Keratinocyte (primary cell): ENCODE measurements at regions not wholly inside any gene's neighbourhood (a gene's known extent, or its start where the extent isn't known, plus 50 kb on each side); places are given as distances from the start of the nearest gene placed in this dataset.

ENCODE experiments used
- DNase-seq: peaks from one replicate; pipeline ENCODE4 v3.0.0-alpha.2; 2011; ENCODE audit warnings: low read depth, missing footprints, low spot score
- FAIRE-seq: peaks from 2 replicates; lab custom pipeline; 2011; peaks lifted over from hg19 to GRCh38; lab: Jason Lieb, UNC
- H2AFZ ChIP-seq: 2 replicates; pipeline ENCODE4 v1.6.0; 2012; ENCODE audit warnings: low read length, control low read depth, inconsistent platforms; ENCODE audit not compliant: control insufficient read depth
- H3K27ac ChIP-seq: 2 replicates; pipeline ENCODE4 v1.5.1; 2011; ENCODE audit warnings: low read length; ENCODE audit not compliant: control insufficient read depth, insufficient read depth
- H3K27me3 ChIP-seq: 3 replicates; pipeline ENCODE4 v1.6.0; 2011; ENCODE audit warnings: low read length; ENCODE audit not compliant: control insufficient read depth, insufficient read depth; ENCODE audit errors: extremely low read depth
- H3K36me3 ChIP-seq, 2 experiments: 2 replicates in 1 of 2; 3 replicates in 1 of 2; pipeline ENCODE4 v1.5.1; 2011; ENCODE audit warnings: low read length in 2 of 2, mild to moderate bottlenecking in 1 of 2; ENCODE audit not compliant: control insufficient read depth in 2 of 2, insufficient read depth in 2 of 2; ENCODE audit errors: extremely low read depth in 1 of 2
- H3K4me1 ChIP-seq: 3 replicates; pipeline ENCODE4 v1.5.1; 2011; ENCODE audit warnings: low read length; ENCODE audit not compliant: control insufficient read depth, insufficient read depth; ENCODE audit errors: extremely low read depth
- H3K4me2 ChIP-seq: 3 replicates; pipeline ENCODE4 v1.6.0; 2011; ENCODE audit warnings: low read depth, low read length; ENCODE audit not compliant: control insufficient read depth, insufficient read depth; ENCODE audit errors: extremely low read depth
- H3K4me3 ChIP-seq, 3 experiments: fragments of 200-600 bp in 1 of 3; sonication (generic) in 1 of 3; 2 replicates in 2 of 3; 3 replicates in 1 of 3; pipeline ENCODE4 v1.5.1; 2011 to 2016; ENCODE audit warnings: low read length in 3 of 3, mild to moderate bottlenecking in 3 of 3, control low read depth in 2 of 3, inconsistent platforms in 1 of 3, low read depth in 1 of 3, mixed read lengths in 1 of 3, mixed run types in 1 of 3, moderate library complexity in 1 of 3; ENCODE audit not compliant: control insufficient read depth in 2 of 3, insufficient read depth in 2 of 3; ENCODE audit errors: extremely low read depth in 1 of 3
- H3K79me2 ChIP-seq: 2 replicates; pipeline ENCODE4 v1.6.0; 2012; ENCODE audit warnings: low read length; ENCODE audit not compliant: control insufficient read depth, insufficient read depth
- H3K9ac ChIP-seq: 3 replicates; pipeline ENCODE4 v1.6.0; 2011; ENCODE audit warnings: low read length; ENCODE audit not compliant: control insufficient read depth, insufficient read depth; ENCODE audit errors: extremely low read depth
- H3K9me1 ChIP-seq: 3 replicates; pipeline ENCODE4 v1.6.0; 2011; ENCODE audit warnings: low read length; ENCODE audit not compliant: control insufficient read depth, insufficient read depth; ENCODE audit errors: extremely low read depth
- H3K9me3 ChIP-seq: 2 replicates; pipeline ENCODE4 v1.5.1; 2012; ENCODE audit warnings: low read depth, low read length; ENCODE audit not compliant: control insufficient read depth
- H4K20me1 ChIP-seq: 3 replicates; pipeline ENCODE4 v1.6.0; 2011; ENCODE audit warnings: low read length; ENCODE audit not compliant: control insufficient read depth, insufficient read depth; ENCODE audit errors: extremely low read depth
- CTCF ChIP-seq, 3 experiments: IDR thresholded peaks in 1 of 3; conservative IDR thresholded peaks in 1 of 3; optimal IDR thresholded peaks in 1 of 3; 2 replicates in 2 of 3; 3 replicates in 1 of 3; pipeline versions ENCODE3 to v1.5.1; 2011; ENCODE audit warnings: low read length in 3 of 3, mild to moderate bottlenecking in 3 of 3, moderate library complexity in 2 of 3, control low read depth in 1 of 3, inconsistent platforms in 1 of 3; ENCODE audit not compliant: insufficient read depth in 2 of 3; ENCODE audit errors: extremely low read depth in 1 of 3
- EZH2 ChIP-seq: IDR thresholded peaks from one replicate; pipeline ENCODE4 v1.6.1; 2012; ENCODE audit warnings: inconsistent platforms, mild to moderate bottlenecking, low read length, moderate library complexity
- dilution Hi-C: fragments of 300-500 bp; cut with MboI; formaldehyde crosslinking; loops from one replicate; pipeline ENCODE4 v1.7.0; 2020; ENCODE audit warnings: low sequenced_read_pairs; ENCODE audit not compliant: extremely low pct_ligation_motif_present

GRCh38 chr2:21640046-21640445, 516.3 kb downstream of the TDRD15 start:
- TF ChIP-seq EZH2 (no peak), CTCF (optimal IDR thresholded peaks at IDR 0.05 in 1 of 3, IDR thresholded peaks at IDR 0.05 in 1 of 3, conservative IDR thresholded peaks at IDR 0.05 in 1 of 3; ENCODE audit: extremely low read depth in 1 of 3, insufficient read depth in 2 of 3, low read length in 3 of 3) (no peak)
- Histone ChIP-seq H3K36me3 (no peaks in the 10 kb centered on the region), H3K9me3 (no peaks in the 10 kb centered on the region), H3K4me3 (no peak overlapping the region), H3K4me1 (no peaks in the 10 kb centered on the region), H3K27ac (no peak overlapping the region), H4K20me1 (no peaks in the 10 kb centered on the region), H3K9ac (no peak overlapping the region), H3K79me2 (no peaks in the 10 kb centered on the region), H3K9me1 (no peaks in the 10 kb centered on the region), H3K4me2 (no peak overlapping the region), H3K27me3 (no peaks in the 10 kb centered on the region), H2AFZ (no peak overlapping the region)
- DNase-seq (no peak), FAIRE-seq (no peak)
- dilution Hi-C loops, result no loop called here

GRCh38 chr2:21642647-21643046, 518.9 kb downstream of the TDRD15 start:
- Histone ChIP-seq H3K36me3 (no peaks in the 10 kb centered on the region), H3K4me1 (no peaks in the 10 kb centered on the region), H4K20me1 (no peaks in the 10 kb centered on the region), H3K4me3 (no peak overlapping the region), H3K9me1 (no peaks in the 10 kb centered on the region), H3K4me2 (no peak overlapping the region), H3K9me3 (no peaks in the 10 kb centered on the region), H2AFZ (no peak overlapping the region), H3K27me3 (no peaks in the 10 kb centered on the region), H3K27ac (no peak overlapping the region), H3K79me2 (no peaks in the 10 kb centered on the region), H3K9ac (no peak overlapping the region)
- FAIRE-seq (no peak), DNase-seq (no peak)
- TF ChIP-seq EZH2 (no peak), CTCF (optimal IDR thresholded peaks at IDR 0.05 in 1 of 3, IDR thresholded peaks at IDR 0.05 in 1 of 3, conservative IDR thresholded peaks at IDR 0.05 in 1 of 3; ENCODE audit: extremely low read depth in 1 of 3, insufficient read depth in 2 of 3, low read length in 3 of 3) (no peak)
- dilution Hi-C loops, result no loop called here
